GM18867 (cell line): ENCODE measurements at regions not wholly inside any gene's neighbourhood (a gene's known extent, or its start where the extent isn't known, plus 50 kb on each side); places are given as distances from the start of the nearest gene placed in this dataset.
"Not testable (repeated sequence)": the region's sequence is repeated elsewhere in the genome, so short reads cannot be mapped to it uniquely, and the experiment has no call there.

Experiments
- ATAC-seq: cut with Tn5 transposase; IDR thresholded peaks from one replicate; pipeline ENCODE4 v1.9.1; 2021; ENCODE audit warnings: mild to moderate bottlenecking, moderate library complexity; ENCODE audit not compliant: unreplicated experiment

GRCh38 chr2:234898534-234899053, 53.2 kb upstream of the SH3BP4 start:
- no peak for ATAC-seq

GRCh38 chr2:234888442-234888841, 63.4 kb upstream of the SH3BP4 start:
- ATAC-seq: not testable (repeated sequence)

GRCh38 chr2:234887195-234887594, 64.6 kb upstream of the SH3BP4 start:
- no peak for ATAC-seq

DNA sequence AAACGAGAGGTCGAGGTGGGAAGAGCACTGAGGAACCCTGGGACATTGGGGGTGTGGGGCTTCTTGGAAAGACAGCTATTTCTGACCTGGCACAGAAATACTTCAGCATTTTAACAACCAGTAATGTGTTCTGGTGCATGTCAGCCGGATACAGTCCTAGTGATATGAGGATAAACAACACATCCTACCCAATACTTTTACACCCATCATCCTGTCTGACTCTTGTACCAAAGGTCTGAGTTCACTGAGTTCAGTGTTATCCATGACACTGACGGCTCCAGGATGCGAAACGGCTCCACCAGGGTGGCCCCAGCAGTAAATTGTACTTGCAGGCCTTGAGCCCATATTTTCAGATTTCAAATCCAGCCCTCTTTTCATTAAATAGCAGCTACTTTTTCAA, 65.9 kb upstream of the SH3BP4 start:
- ATAC-seq: no peak

DNA sequence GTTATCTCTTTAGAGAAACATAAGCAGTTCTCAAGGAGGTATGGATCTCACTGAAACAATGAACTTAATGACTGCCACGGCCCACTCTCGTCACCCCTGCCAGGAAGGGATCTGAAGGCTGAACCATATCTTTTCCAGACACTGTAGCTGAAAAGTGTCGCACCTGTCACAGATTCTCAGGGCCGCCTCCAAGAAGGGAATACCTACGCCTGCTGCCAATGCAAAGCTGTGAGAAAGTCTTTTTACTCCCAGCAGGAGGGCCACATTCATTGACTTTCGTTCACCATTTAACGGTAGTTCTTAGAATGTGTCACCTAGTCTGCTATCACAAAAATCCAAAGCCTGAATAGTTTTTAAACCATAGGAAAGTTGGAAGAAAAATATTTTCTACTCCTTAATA, 66.7 kb upstream of the SH3BP4 start:
- no peak for ATAC-seq

- ATAC-seq: no peak
Observed at GRCh38 chr2:234884591-234884990, 67.2 kb upstream of the SH3BP4 start.

DNA sequence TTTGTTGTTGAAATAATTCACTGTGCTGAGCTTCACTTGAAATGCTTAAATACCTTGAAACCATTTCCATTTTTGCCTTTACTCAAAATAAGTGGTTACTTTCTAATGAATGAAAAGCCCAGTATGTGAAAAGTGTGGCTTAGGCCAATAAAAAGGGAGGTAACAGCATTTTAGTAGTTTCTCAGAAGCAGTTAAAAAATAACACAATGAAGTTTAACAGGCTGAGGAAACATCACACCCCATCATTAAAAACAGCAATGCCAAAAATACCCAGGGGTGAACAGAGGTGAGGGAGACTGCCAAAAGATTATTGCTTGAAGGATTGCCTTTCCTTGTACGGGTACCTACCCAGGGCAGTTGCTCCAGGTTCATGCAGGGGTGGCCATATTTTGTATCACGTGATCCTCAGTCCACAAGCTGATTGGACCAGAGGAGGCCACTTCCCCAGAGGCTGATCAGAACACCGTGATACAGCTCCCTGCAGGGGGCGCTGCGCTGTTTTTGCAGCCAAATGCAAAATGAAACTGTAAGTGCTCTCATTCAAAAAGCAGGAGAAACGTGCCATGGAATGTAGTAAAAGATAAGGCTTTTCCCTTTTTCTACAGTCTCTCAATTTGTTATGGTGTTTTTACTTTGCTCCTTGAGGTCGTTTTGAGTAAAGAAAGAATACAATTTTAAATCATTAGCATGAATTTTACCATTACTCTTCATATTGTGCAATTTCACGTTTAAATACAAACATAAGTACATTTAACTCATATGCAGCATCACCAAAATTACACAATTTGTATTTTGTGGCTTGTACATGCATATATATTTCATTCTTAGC, 70.2 kb upstream of the SH3BP4 start:
- no peak for ATAC-seq

- ATAC-seq: no peak
Observed at GRCh38 chr2:234880551-234881211, 71.1 kb upstream of the SH3BP4 start.

- ATAC-seq: no peak
Observed at GRCh38 chr2:234879671-234880455, 72.0 kb upstream of the SH3BP4 start.

DNA sequence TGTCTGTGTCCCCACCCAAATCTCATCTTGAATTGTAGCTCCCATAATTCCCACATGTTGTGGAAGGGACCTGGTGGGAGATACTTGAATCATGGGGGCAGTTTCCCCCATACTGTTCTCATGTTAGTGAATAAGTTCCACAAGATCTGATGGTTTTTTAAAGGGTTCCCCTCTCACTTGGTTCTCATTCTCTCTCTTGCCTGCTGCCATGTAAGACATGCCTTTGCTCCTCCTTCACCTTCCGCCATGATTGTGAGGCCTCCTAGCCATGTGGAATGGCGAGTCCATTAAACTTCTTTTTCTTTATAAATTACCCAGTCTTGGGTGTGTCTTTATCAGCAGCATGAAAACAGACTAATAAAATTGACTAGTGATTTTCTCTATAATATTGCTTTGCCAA, 75.2 kb upstream of the SH3BP4 start:
- ATAC-seq: not testable (repeated sequence)

GRCh38 chr2:234874347-234875046, 77.3 kb upstream of the SH3BP4 start:
- no peak for ATAC-seq

DNA sequence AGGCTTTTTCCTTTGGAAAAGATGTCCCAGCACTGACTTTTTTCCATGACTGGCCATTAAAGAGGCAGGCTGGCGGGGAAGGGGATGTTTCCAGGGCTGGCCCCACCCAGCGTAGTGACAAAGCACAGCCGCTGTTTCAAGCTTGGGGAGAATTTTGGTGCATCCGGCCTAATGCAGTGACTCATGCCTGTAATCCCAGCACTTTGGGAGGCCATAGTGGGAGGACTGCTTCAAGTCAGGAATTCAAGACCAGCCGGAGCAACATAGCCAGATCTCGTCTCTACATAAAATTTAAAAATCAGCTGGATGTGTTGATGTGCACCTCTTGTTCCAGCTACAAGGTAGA, 78.0 kb upstream of the SH3BP4 start:
- no peak for ATAC-seq

GRCh38 chr2:234873103-234873827, 78.6 kb upstream of the SH3BP4 start:
- no peak for ATAC-seq

GRCh38 chr2:234869969-234870368, 81.8 kb upstream of the SH3BP4 start:
- no peak for ATAC-seq

DNA sequence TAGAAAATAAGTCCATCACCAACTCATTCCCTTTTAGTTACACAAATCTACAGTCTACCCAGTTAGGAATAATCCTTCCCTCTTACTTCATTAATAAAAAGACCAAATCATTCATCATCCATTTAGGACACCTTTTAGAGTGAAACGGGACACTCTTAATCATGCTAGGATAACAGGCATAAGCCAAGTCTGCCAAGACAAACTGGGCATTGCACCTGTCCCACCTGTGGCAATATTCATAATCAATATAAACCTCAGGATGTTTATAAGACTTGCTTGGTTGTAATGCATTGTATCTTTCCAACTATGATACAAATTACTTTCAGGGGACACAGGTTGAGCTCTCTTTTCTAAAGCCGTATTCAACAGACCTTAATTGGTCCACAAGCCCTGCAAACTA, 82.7 kb upstream of the SH3BP4 start:
- no peak for ATAC-seq

GRCh38 chr2:234867882-234868285, 83.9 kb upstream of the SH3BP4 start:
- ATAC-seq: no peak

DNA sequence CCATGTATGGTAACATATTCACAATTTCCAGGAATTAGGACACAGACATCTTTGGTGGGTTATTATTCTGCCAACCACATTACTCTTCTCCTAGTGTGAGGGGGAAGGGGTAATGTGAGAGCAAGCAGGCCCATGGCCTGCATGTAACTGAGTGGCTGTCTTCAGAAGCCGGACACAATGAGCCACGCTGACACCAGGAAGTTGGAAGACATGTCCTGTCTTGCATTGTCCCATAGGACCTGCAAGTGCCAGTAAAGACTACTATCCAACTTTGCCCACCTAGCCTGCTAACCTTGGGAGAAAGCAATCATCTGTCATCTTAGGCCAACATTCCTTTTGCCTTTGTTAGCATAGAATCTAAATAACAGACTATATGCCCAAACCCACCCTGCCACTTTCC, 86.2 kb upstream of the SH3BP4 start:
- ATAC-seq: no peak

- no peak for ATAC-seq
Observed at GRCh38 chr2:234865040-234865439, 86.8 kb upstream of the SH3BP4 start.

DNA sequence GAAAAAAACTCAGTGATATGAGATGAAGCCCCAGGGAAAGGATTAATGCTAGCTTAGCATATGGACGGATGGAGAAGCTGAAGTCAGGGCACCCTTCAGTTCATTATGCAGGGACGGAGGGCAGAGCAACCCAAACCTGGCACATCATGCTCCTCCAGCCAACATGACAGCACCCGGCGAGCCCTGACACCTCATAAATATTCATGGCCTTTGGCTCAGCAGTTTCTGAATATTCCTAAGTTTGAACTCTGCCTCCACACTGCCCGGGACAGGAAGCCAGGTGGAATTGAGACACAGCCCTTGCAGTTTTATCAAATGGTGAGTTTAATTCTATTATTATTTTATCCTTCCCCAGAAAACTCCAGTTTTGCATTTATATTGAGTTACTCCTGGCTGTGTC, 87.3 kb upstream of the SH3BP4 start:
- no peak for ATAC-seq
